ENCODE measurements at regions not wholly inside any gene's neighbourhood (a gene's known extent, or its start where the extent isn't known, plus 50 kb on each side); places are given as distances from the start of the nearest gene placed in this dataset.

DNA sequence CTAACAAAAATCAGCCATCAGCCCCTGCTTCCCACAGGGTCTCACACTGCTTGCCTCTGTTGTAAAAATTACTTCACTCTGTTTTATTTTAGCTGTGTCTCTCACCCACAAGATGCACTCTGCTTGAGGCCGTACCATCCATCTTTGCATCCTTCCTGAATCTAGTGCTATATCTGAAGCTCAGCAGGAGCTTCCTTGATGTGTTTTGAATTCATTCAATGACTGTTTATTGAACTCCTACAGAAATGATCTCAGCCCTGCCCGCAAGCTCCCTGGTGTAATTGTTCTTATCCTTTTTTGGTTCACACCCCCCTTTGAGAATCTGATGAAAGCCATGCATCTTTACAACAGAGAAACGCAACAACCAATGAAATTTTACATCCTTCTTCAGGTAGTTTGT is 310.2 kb upstream of the ZC3H12C start:
- Histone ChIP-seq H3K4me3 (no peak overlapping the region), H3K27ac (no peak overlapping the region), H3K9me3 (no peaks in the 10 kb centered on the region), H3K36me3 (no peaks in the 10 kb centered on the region), H3K27me3 (no peaks in the 10 kb centered on the region), H3K4me1 (peaks cover 0 to 4% (median 0%) of the 10 kb centered on the region in 4 donors)
- TF ChIP-seq, protein P1, sequence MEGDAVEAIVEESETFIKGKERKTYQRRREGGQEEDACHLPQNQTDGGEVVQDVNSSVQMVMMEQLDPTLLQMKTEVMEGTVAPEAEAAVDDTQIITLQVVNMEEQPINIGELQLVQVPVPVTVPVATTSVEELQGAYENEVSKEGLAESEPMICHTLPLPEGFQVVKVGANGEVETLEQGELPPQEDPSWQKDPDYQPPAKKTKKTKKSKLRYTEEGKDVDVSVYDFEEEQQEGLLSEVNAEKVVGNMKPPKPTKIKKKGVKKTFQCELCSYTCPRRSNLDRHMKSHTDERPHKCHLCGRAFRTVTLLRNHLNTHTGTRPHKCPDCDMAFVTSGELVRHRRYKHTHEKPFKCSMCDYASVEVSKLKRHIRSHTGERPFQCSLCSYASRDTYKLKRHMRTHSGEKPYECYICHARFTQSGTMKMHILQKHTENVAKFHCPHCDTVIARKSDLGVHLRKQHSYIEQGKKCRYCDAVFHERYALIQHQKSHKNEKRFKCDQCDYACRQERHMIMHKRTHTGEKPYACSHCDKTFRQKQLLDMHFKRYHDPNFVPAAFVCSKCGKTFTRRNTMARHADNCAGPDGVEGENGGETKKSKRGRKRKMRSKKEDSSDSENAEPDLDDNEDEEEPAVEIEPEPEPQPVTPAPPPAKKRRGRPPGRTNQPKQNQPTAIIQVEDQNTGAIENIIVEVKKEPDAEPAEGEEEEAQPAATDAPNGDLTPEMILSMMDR (IDR thresholded peaks at IDR 0.05), result no peak
- TF ChIP-seq POLR2A (IDR thresholded peaks at IDR 0.05) (no peak), EP300 (IDR thresholded peaks at IDR 0.05) (no peak)
- no peak for DNase-seq (ENCODE audit: low spot score in 2 of 2)
- 71% methylated on average over 3 of the region's 3 CpGs for WGBS, 2 donors

DNA sequence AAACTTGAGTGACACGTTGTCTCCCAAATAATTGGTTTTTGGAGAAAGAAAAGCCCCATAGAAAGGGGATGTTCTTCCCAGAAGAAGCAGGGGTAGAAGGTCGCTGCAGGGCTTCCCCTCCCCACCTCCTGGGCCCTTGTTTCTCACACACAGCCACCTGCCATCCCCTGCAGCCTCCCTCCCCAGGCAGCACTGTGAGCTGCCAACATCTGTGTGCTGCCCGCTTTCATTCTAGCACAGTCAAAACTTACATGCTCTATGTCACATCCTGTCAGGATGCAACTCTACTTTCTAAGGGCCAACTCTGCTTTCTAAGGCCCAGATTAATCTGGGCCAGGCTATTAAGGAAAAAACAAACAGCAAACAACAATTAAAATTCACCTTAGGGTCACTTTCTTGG is 309.4 kb upstream of the ZC3H12C start:
- Histone ChIP-seq H3K27me3 (no peaks in the 10 kb centered on the region), H3K27ac (no peak overlapping the region), H3K4me1 (peaks cover 0 to 4% (median 0%) of the 10 kb centered on the region in 4 donors), H3K9me3 (no peaks in the 10 kb centered on the region), H3K36me3 (no peaks in the 10 kb centered on the region), H3K4me3 (no peak overlapping the region)
- no peak for DNase-seq (ENCODE audit: low spot score in 2 of 2)
- TF ChIP-seq, protein P1 (IDR thresholded peaks at IDR 0.05), result no peak
- TF ChIP-seq EP300 (IDR thresholded peaks at IDR 0.05), result no peak
- TF ChIP-seq POLR2A (IDR thresholded peaks at IDR 0.05), result no peak
- WGBS, 2 donors, result 47 to 55% methylated on average over 3 of the region's 3 CpGs

DNA sequence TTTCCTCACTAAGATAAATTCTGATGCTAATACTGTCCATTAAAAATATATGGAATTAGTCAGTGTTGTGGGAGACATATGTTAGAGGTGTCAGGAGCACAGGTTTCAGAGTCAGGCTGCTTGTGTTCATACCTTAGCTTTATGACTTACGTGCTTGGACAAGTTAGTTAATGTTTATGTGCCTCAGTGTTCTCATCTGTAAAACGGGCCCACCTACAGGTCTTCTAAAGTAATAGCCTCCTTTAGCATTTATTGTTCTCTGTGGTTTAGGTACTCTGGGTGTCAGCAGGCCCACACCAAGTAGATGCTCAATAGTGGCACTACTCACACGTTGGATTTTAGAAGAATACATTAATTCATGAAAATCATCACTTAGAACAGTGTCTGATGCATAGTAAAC is 308.7 kb upstream of the ZC3H12C start:
- no peak for DNase-seq (ENCODE audit: low spot score in 2 of 2)
- Histone ChIP-seq H3K27ac (no peak overlapping the region), H3K4me1 (peaks cover 0 to 4% (median 0%) of the 10 kb centered on the region in 4 donors), H3K27me3 (no peaks in the 10 kb centered on the region), H3K36me3 (no peaks in the 10 kb centered on the region), H3K4me3 (no peak overlapping the region), H3K9me3 (no peaks in the 10 kb centered on the region)
- WGBS, 2 donors, result 79 to 81% methylated on average over 3 of the region's 3 CpGs
- TF ChIP-seq POLR2A (IDR thresholded peaks at IDR 0.05) (no peak), EP300 (IDR thresholded peaks at IDR 0.05) (no peak)
- TF ChIP-seq, protein P1 (IDR thresholded peaks at IDR 0.05), result no peak

DNA sequence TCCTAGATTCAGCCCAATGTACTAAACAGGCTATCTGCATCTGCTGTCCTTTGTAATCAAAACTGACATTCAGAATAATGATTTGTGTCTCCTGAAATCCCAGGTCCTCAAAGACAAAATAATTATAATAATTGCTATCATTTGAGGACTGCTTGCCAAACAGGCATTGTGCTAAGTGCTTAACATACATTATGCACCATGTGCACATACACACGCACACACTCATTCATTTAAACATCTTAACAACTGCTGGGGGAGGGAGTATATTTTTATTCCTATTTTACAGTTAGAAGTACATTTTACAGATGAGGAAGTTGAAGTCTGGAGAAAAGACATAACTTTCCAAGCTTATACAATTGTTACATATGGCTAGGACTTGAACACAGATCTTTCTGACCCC is 308.0 kb upstream of the ZC3H12C start:
- no peak for TF ChIP-seq EP300 (IDR thresholded peaks at IDR 0.05)
- TF ChIP-seq POLR2A (IDR thresholded peaks at IDR 0.05), result no peak
- TF ChIP-seq, protein P1 (IDR thresholded peaks at IDR 0.05), result no peak
- Histone ChIP-seq H3K27me3 (no peaks in the 10 kb centered on the region), H3K27ac (no peak overlapping the region), H3K4me3 (no peak overlapping the region), H3K9me3 (no peaks in the 10 kb centered on the region), H3K36me3 (no peaks in the 10 kb centered on the region), H3K4me1 (peaks cover 0 to 4% (median 0%) of the 10 kb centered on the region in 4 donors)
- DNase-seq (ENCODE audit: low spot score in 2 of 2), result no peak
- WGBS, 2 donors, result 83 to 87% methylated on average over 1 of the region's 1 CpG

DNA sequence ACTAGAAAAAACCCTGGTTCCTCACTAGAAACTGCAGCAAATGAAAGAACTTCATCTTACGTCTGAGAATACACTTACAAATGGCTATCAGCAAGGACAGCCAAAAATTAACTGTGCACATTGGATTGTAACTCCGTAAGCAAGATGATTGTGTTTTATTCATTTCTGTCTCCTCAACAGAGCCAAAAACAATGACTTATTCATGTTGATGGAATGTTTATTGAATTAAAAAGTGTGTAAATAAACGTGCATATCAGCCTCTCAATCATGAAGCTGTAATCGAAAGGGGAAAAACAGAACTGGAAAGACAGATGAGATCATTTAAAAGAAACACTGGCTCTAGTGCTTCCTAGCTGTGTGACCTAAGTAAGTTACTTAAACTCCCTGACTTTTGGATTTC is 307.5 kb upstream of the ZC3H12C start:
- H3K4me1 ChIP-seq, result peaks cover 0 to 4% (median 0%) of the 10 kb centered on the region in 4 donors
- TF ChIP-seq EP300 (IDR thresholded peaks at IDR 0.05), result no peak
- TF ChIP-seq POLR2A (IDR thresholded peaks at IDR 0.05), result no peak
- TF ChIP-seq, protein P1 (IDR thresholded peaks at IDR 0.05), result no peak
- H3K27me3 ChIP-seq, result no peaks in the 10 kb centered on the region
- no peak for DNase-seq (ENCODE audit: low spot score in 2 of 2)
- H3K27ac ChIP-seq, result no peak overlapping the region
- no peak overlapping the region for H3K4me3 ChIP-seq
- no peaks in the 10 kb centered on the region for H3K9me3 ChIP-seq
- 14 to 16% methylated on average over 4 of the region's 4 CpGs for WGBS, 2 donors
- H3K36me3 ChIP-seq, result no peaks in the 10 kb centered on the region
